Suprapubic skin (tissue), 3 donors: ENCODE measurements at regions not wholly inside any gene's neighbourhood (a gene's known extent, or its start where the extent isn't known, plus 50 kb on each side); places are given as distances from the start of the nearest gene placed in this dataset.

Experiments used
- EP300 ChIP-seq: sonication (generic); formaldehyde crosslinking; IDR thresholded peaks from one replicate; pipeline ENCODE4 v1.6.1; 2017; ENCODE audit warnings: antibody characterized with exemption
- POLR2A ChIP-seq, 2 donors: fragments of 450-650 bp; IDR thresholded peaks; one replicate each; pipeline ENCODE4 v1.6.1; 2017; ENCODE audit warnings: antibody characterized with exemption in 2 of 2, mild to moderate bottlenecking in 2 of 2, moderate library complexity in 2 of 2
- TF ChIP-seq, protein P1 (sequence below), 2 donors: fragments of 200-600 bp in 1 of 2; fragments of 450-650 bp in 1 of 2; sonication (generic) in 1 of 2; IDR thresholded peaks; one replicate each; pipeline ENCODE4 v1.5.1; 2016 to 2019; ENCODE audit warnings: antibody characterized with exemption in 2 of 2, mild to moderate bottlenecking in 1 of 2, moderate library complexity in 1 of 2

DNA sequence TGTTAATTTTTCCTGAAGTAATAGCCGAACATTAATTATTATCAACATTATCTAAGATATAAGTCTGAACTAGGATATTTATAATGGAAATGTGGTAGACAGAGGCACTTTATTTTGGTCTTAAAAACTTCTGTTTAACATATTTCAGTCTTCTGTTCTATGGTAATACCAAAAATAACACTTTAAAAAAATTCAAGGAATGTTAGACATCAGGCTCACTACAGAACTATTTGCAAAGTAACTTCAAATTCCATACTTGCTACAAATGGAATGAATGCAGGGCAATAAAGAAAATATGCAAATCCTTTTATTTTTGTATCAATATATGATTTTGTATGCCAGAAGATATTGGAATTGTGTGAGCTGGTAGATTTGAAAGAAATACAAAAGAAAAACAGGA lies 345.5 kb upstream of the DSEL start:
- TF ChIP-seq EP300 (no peak), POLR2A (IDR thresholded peaks at IDR 0.05) (no peak)
- TF ChIP-seq, protein P1, sequence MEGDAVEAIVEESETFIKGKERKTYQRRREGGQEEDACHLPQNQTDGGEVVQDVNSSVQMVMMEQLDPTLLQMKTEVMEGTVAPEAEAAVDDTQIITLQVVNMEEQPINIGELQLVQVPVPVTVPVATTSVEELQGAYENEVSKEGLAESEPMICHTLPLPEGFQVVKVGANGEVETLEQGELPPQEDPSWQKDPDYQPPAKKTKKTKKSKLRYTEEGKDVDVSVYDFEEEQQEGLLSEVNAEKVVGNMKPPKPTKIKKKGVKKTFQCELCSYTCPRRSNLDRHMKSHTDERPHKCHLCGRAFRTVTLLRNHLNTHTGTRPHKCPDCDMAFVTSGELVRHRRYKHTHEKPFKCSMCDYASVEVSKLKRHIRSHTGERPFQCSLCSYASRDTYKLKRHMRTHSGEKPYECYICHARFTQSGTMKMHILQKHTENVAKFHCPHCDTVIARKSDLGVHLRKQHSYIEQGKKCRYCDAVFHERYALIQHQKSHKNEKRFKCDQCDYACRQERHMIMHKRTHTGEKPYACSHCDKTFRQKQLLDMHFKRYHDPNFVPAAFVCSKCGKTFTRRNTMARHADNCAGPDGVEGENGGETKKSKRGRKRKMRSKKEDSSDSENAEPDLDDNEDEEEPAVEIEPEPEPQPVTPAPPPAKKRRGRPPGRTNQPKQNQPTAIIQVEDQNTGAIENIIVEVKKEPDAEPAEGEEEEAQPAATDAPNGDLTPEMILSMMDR (IDR thresholded peaks at IDR 0.05) = no peak
